ENCODE measurements at regions not wholly inside any gene's neighbourhood (a gene's known extent, or its start where the extent isn't known, plus 50 kb on each side); places are given as distances from the start of the nearest gene placed in this dataset.

DNA sequence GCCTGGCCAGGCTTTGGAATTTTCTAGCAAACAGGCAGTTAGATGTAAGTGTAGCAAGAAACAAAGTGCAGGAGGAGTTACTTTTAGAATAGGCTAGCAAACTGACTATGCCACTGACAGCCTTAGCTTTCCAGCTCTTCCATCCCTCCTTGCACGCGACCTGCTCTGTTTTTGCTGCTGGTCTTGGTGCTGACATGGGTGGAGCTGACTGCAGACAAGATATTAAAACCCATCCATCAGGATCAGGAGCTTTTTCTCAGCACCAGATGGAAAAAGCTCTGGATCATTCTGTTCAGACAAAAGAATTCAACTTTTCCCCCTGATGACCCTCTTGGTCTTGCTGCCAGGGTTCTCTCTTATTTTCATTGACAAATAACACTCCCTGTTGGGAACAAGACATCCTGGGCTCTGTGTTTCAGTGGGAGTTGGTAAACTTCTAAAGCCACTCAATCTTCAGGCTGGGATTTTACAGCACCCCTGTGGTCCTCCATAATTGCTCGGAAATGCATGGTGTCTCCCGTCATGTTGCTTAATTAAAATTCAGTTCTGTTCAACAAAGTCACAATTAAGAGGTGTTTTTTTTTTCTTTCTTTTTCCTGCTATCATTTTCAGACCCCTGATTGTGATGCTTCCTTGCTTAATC is 240.0 kb upstream of the LARGE1 start:
- DNase-seq, result no peak

DNA sequence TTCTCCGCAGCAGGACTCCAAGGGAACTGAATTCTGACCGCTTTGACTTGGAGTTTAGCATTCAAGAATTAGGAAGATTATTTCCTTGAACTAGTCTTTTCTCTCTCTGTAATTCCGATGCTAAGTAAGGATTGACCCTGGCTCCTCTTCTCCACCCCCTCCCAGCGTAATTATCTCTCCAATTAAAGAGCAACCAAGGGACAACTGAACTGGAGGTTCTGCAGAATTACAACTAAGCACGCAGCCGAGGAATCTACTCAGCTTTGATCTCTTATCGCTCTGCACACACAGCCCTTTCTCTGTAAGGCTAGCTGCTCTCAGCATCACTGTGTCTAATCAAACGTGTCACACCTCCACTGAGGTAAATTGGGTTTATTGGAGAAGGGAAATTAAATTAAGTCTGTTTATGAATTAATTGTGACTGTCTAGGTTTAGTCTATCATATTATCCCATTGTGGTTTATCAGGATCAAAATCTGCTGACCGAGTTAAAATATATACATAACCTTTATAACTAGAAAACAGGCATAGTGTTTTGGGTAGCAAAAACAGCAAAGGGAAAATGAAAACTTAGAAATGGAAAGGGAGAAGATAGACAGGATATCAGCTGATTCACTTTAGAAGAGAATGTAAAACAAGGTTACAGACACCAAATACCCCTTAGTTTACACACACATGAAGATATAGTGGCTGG is 241.3 kb upstream of the LARGE1 start:
- DNase-seq, result no peak

DNA sequence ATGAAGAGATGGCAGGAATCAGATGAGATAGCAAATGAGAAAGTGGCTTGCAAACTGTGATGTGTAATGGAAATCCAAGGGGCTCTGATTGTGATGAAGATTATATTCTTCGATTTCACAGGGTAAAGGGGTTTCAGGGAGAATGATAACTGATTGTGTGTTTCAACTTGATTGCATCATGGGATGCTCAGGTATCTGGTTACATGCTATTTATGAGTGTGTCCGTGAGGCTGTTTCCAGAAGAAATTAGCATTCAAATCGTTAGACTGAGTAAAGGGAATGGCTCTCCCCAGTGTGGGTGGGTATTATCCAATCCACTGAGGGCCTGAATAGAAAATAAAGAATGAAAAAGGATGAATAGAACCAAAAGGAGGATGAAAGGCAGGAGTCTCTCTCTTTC is 278.7 kb upstream of the LARGE1 start:
- DNase-seq, result no peak

DNA sequence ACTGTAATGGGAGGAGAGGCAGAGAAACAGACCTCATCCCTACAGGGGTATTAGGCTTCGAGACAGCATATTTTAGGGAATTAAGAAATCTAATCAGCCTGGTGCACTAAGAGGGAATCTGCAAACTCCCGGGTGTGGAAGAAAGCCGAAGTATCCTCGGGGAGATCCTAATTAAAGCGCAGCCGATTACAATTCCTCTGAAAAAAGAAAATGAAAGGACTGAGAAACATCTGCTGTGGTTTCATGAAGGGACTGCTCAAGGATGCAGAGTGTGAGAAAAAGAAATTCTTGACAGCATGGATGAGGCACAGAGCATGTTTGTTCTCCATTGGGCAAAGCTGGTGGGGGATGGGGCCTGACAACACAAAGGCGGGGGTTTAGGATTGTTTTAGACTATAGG is 290.0 kb upstream of the LARGE1 start:
- DNase-seq, result no peak

DNA sequence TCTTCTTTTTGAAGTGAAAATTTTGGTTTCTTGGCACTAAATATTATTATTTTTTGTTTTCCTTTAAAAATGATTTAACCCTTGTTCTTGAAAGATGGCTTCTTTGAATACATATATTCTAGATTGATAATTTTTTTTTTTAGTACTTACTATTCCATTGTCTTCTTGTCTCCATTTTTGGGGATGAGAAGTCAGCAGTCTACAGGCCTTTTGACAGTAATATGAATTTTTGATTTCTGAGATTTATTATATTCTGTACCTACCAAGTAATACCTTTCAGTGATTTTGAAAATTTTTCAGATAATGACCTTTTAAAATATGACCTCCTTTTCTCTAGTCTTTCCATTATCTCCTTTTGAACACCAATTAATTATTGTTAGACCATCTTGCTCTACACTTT is 294.1 kb upstream of the LARGE1 start:
- DNase-seq, result no peak

DNA sequence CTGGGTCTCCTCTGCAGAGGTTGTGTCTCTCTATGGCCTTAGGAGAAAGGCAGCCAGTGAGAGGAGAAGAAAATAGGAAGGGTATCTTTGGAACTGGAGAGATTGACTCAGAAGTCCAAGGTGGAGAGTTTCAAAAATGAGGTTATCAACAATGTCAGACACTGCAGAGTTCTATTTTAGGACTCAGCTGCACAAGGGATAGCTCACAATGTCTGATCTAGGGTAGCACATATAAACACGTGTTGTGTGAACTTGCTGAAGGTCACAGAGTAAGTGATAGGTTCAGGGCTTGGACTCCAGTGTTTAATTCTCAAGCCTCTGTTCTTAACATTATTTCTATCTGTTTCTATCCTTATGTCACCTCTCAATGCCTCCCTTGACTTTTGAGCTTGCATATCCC is 305.0 kb upstream of the LARGE1 start:
- no peak for DNase-seq

DNA sequence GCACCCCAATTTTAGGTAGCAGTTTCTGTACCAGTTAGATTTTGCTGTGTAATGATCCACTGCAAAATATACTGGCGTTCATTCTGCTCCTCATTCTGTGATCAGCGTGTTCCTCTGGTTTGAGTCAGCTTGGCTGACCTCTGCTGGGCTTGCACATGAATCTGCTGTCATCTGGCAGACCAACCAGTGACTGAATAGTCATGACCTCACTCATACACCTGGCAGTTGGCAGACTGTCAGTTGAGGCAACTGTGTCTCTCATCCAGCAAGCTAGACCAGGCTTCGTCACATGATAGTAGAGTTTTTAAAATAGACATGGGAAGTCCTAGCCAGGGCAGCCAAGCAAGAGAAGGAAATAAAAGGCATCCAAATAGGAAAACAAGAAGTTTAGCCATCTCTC is 316.3 kb upstream of the LARGE1 start:
- no peak for DNase-seq

DNA sequence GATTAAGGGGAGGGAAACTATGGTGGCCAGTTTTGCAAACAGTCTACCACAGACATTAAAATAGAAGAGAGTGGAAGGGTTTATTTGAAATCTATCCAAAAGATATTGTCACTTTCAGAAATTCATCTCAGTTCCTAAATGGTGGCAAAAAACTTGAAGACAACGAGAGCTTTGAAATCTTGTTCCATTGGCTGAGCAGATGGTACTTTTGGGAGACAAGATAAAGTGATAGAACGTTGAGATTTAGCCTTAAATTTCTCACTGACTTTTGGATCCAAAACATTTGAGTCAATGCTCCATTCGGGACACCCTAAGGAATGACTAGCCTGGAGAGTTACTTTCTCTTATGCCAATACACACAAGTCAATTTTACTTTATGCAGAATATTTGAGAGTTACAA is 319.1 kb upstream of the LARGE1 start:
- DNase-seq, result no peak

DNA sequence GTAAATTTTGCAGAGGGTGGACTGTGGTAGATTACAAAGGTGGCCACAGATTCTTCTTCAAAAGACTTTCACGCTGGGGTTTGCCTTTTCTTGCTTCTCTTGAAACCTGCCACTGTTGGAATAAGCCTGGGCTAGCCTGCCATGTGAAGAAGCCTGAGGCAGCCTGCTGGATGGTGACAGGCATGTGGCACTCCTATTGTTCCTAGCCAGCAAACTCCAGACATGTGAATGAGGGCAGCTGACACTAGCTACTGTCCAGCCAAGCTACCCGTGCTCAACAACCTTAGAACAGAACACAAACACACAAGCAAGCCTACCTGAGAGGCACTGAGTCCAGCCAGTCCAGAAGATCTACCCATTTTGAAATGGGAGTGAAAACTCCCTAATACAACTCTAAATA is 322.7 kb upstream of the LARGE1 start:
- no peak for DNase-seq

DNA sequence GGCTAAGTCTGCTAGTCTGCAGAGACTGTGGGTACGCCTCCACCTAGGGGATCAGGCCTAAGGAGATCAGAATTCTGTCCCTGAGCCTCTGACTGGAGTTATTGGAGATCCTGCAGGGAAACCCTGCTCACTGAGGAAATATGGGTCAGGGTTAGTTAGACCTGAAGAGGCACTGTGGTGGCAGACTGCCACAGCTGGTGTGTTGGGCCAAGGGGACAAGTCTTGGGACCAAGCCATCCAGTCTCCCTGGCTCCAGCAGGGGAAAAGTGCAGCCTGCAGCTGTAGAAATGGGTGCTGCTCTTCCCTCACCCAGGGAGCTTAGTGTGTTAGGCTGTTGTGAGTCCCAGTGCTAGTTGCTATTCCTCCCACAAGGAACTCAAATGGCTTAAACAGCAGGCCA is 334.8 kb upstream of the LARGE1 start:
- no peak for DNase-seq

DNA sequence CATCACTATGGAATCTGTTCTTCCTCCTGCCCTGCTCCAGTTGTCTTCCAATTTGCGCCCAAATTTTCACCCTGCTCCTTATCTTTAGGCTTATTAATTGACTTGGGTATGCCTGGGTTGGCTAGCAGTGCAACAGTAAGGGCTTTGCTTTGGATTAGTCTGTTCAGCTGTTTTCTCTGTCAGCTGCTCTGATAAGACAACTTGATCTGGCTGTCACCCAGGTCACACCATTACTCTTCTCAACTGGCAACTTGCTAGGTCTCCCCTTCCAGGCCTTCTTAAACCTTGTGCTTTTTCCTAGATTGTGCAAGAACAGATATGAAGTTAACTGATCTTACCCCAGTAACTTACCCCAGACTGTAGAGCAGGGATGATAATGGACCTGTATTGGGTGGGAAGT is 357.8 kb upstream of the LARGE1 start:
- no peak for DNase-seq

DNA sequence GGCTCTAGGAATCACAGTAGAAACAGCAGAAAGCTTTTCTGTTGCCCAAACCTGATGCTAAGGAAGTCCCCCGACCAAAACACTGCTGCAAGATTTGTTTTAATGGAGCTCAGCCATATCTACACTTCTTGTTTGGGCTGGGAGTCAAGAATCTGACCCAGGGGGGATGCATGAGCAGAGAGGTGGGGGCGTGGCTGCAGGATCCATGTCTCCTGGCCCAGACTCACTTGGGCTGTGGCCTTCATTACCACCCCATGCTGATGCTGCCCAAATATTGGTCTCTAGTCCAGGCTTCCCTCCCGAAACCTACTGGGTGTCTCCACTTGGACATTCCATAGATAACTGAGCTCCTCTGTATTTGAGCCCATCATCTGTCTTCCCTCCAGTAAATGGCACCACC is 361.5 kb upstream of the LARGE1 start:
- no peak for DNase-seq

DNA sequence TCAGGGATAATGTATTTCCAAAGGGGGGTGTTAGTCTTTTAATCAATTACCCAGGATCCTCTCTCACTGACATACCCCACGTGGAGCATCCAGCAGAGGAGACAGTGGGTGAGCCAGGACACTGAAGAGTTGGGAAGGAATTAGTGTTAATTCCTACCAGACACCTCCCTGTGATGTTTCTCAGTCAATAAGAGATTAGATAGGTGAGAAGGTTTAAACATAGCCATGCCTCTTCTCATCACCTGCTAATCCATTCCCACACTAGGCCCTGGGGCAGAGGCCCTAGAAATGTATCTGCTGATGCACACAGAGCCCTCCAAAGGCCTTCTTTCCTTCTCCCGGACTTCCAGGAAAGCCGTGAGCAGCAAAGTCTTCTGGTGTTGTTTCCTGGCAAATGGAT is 363.6 kb upstream of the LARGE1 start:
- no peak for DNase-seq

DNA sequence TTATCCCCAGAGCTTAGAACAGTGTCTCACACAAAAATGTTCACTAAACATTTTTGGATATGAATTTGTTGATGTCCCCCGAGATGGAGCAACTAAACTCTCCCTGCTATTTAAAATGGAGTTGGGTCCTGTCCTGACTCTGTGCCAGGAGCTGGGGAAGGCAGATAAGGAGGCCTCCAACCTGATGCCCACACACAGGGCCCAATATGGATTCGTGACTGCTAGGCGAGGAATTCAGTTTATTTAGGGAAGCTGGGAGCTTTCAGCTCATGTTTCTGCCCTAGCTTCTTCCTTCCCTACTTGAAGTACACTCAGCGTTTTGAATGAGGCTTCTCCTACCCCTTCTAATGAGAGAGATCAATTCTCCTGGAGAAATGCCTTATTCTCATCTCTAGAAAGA is 373.0 kb upstream of the LARGE1 start:
- DNase-seq, result no peak

DNA sequence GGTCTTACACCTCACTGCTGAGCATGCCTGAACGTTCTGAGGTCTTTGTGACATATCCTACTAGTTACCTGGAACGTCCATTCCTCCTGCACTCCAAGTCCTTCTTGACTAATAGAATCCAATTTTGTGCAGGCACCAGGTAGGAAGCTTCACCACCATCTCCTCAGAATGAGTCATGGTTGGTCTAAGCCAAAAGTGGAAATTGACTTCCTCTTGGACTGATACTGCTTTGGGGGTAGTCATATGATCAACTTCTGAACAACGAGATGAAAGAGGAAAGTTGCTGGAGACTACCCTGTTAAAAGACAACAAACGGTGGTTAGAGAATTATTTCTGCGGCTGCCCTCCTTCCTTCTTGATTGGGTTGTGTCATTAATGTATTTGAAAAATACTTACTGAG is 374.2 kb upstream of the LARGE1 start:
- no peak for DNase-seq

DNA sequence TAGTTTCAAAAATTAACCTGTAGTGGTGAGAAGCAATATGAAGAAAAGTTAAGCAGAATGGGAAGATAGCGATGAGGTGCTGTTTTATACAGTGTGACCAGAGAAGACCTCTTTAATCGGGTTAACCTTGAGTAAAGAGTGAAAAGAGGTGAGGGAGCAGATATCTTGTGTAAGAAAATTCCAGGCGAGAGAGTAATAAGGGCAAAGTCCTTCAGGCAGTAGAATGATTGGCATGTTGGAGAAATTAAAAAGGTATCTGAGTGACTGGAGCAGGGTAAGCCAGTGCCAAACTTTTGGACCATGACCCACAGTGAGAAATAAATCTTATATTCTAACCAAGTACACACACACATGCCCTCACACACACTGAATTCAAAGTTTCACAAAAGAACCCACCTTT is 374.7 kb upstream of the LARGE1 start:
- DNase-seq, result no peak

DNA sequence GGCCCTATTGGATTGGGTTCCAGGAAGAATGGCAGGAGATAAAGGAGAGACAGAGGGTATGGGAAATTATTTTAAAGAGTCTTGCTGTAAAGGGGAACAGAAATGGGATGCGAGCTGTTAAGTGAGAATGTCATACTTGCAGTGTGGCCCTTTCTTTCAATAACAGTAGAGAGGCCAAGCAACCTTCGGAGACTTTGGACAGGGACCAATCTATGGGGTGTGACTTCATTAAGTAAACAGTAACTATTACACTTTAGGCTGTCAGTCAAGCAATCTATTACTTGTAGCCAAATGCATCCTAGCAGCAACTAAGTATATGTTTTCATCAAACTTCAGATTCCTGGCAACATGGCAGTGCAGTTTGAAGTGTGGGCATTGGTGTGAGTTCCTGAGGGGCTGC is 376.2 kb upstream of the LARGE1 start:
- DNase-seq, result no peak

DNA sequence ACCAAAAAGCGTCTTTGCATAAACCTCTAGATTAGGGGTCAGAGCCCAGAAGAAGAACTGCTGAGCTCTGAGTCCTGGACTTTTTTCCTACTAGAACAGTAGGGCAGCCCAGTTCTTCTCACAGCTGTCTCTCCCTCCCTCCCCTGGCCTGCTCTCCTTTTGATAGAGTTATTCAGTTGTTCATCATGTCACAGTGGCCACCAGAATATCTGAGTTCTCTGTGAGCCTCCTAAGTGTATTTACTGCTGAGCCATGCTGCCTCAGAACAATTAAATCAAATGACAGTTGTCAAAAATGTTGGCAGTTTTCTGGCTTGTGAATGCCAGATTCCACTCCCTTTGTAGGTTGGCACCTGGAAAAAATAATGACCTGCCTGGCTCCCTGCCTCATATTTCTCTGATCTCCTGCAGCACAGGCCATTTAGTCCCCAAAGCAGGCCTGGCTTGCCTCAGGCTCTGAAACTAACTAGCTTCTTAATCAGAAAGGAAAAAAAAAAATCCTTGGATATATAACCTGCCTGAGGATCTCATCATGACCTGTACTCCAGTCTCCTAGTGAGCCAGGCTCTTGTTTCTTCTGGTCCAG is 377.4 kb upstream of the LARGE1 start:
- no peak for DNase-seq

DNA sequence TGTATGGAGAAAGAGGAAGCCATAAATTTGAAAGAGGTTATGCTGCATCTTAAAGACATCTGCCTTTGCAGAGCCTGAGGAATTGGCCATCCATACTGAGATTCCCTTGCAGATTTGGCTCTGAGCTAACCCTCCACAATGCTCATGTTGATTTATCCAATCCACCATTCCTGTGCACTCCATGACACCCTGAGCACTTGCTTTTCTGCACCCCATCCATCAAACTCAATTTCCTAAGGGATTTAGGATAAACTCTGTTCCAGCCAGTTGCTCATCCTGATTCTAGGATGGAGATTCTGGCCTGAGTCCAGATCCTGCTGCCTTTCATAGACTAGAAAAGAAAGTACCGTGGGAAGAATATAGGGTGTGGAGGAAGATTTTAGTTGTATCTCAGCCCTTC is 379.2 kb upstream of the LARGE1 start:
- DNase-seq, result no peak

DNA sequence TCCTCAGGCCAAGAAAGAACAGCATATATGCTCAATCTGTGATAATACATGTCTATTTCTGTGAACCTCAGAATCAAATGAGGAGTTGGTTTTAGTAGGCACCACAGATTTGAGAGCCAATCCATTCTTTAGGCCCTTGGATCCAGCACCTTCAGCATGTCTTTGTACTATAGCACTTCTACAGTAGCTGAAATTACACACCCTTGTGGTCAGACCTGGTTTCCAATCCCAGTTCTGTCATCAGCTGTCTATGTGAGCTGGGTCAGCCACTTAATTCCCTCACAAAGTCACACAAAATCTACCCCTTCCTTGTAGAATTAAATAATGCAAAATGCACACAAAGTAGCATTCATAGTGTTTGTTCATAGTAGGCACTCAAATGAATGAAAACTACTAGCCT is 381.3 kb upstream of the LARGE1 start:
- DNase-seq, result no peak

DNA sequence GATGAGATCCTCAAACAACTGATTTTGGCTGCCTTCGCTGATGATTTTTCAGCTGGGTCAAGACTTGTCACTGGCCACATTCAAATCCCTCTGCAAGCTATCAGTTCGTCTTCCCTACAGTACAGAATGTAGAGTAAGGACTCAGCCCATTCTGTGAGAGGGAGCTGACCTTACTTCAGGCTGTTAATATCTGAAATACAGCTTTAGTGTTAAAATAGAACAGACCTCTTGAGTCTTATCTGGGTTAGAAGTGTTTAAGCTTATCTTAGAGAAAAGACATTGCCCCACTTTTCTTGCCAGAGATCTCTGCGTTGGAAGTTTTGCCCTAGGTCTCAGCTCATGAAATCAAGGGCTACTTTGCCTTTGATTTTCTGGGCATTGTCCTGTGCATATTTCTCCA is 383.4 kb upstream of the LARGE1 start:
- no peak for DNase-seq

DNA sequence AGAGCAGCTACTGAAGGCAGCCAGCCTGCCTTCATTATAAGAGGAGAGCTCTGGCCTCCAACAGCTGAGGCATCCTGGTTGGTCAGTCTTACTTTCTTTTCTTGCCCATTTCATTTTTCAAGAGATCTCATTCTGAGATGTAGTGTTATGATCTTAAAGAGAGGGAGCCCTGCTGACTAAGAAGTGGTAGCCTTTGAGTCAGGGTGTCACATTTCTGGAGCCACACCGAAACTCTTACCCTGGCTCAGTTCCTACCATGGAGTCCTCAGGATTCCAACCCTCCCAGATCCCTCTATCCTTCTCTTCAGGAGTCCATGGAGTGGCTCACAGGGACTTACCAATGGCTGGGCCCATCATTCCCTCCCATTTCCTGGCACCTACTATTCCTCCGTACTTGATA is 386.1 kb upstream of the LARGE1 start:
- DNase-seq, result no peak

DNA sequence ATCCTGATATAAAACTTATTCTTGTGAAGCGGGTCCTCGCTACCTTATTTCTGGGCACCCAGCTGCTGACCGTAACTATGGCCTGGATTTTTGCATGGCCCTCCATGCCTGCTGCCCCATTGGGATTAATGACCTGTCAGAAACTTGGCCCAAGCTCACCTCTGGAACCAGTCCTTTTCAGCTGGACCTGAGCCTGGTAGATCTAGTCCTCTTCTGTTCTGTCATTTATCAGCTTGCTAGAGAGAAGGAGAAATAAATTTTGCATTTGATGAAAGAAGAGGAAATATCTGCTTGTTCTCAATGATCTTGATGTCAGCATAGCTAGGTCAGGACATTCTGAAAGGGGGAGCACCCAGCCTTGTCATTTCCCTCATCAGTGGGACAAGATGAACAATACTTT is 387.8 kb upstream of the LARGE1 start:
- no peak for DNase-seq

DNA sequence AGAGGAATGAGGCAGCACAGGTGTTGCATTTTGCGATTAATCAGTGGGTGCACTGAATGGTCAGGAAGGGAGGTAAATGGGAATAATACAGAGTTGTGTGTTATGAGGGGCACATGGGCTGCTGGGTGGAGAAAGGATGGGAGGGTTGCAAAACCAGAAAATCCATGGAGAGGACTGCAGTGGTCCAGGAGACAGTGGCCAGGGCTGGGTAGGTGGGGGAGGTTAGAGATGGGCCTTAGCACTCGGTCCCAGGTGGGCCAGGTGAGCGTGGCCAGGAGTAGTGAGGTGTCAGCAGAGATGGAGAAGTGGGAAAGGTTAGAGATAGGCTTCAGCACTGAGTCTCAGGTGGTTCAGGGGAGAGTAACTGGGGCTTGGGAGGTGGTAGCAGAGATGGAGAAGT is 399.1 kb upstream of the LARGE1 start:
- DNase-seq, result no peak

DNA sequence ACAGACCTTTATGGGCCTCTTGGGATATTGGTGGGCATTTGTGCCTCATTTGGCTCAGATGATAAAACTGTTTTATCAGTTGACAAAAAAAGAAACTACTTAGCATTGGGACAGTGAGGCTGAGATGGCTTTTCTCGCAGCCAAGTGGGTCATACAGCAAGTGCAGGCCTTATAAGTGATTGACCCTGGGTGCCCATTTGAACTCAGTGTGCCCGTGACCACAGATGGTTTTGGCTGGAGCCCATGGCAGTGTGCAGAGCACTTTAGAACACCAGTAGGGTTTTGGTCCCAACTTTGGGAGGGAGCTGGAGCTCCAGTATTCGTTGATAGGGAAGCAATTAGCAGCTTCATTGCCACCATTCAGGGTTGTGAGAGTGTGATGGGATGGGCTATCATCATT is 404.5 kb upstream of the LARGE1 start:
- DNase-seq, result no peak

Data from hematopoietic multipotent progenitor cell treated with erythropoietin and hydrocortisone succinate and interleukin-3 and kit ligand, for 8 days (in vitro differentiated cells).